Embryonic facial prominence (tissue), 1 donor: ENCODE measurements at regions not wholly inside any gene's neighbourhood (a gene's known extent, or its start where the extent isn't known, plus 50 kb on each side); places are given as distances from the start of the nearest gene placed in this dataset.
"Not testable (repeated sequence)": the region's sequence is repeated elsewhere in the genome, so short reads cannot be mapped to it uniquely, and the experiment has no call there.

Source experiments
- DNase-seq: peaks from one replicate; pipeline ENCODE4 v3.0.0-alpha.2; 2016; ENCODE audit errors: extremely low spot score

- no peak for DNase-seq
Measured at GRCh38 chr12:128111333-128111732, 155.6 kb upstream of the TMEM132C start.

- no peak for DNase-seq
Measured at GRCh38 chr12:128111951-128112350, 155.0 kb upstream of the TMEM132C start.

DNA sequence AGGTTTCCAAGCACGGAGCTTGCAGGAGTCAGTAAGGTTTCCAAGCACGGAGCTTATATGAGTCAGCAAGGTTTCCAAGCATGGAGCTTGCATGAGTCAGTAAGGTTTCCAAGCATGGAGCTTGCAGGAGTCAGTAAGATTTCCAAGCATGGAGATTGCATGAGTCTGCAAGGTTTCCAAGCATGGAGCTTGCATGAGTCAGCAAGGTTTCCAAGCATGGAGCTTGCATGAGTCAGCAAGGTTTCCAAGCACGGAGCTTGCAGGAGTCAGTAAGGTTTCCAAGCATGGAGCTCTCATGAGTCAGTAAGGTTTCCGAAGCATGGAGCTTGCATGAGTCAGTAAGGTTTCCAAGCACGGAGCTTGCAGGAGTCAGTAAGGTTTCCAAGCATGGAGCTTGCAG lies 153.7 kb upstream of the TMEM132C start:
- DNase-seq: not testable (repeated sequence)

DNA sequence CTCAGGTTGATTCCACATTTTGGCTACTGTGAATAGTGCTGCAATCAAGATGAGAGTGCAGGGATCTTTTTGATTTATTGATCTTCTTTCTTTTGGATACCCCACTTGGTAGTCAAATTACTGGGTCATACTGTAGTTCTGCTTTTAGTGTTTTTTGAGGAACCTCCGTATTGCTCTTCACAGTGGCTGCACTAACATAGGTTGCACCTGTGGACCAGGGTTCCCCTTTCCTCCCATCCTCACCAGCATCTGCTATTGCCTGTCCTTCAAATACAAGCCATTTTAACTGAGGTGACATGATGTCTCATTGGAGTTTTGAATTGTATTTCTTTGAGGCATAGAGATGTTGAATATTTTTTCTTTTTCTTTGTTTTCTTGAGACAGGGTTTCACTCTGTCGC lies 152.5 kb upstream of the TMEM132C start:
- no peak for DNase-seq

DNA sequence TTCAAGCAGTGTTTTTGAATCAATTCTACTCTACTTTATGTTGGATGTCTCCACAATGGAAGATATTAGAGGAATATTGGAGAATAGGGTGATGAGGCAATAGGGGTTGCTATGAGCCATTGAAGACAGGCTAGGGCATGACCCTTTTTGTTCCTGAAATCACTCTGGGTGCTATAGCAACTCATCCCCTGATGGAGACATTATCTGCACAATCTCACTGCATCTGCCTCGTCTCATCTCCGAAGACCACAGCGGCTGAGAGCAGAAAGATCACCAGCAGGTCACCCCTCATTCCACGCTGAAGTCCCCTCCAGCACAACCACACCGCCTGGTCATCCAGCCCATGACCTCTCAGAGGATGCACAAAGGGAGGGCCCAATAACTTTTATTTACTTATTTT lies 150.4 kb upstream of the TMEM132C start:
- DNase-seq: no peak

DNA sequence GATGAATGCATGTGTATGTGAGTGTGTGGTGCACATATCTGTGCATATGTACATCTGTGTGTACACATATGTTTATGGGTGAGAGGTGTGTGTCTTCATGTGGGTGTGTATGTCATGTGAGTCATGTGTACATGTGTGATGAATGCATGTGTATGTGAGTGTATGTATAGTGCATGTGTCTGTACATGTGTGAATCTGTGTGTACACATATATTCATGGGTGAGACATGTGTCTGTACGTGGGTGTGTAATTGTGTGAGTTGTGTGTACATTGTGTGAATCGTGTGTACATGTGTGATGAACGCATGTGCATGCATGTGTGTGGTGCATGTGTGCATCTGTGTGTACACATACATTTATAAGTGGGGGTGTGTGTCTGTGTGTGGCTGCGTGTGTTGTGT lies 146.9 kb upstream of the TMEM132C start:
- DNase-seq: no peak

GRCh38 chr12:128121424-128121823 lies 145.5 kb upstream of the TMEM132C start:
- DNase-seq: no peak

GRCh38 chr12:128123096-128123495 lies 143.9 kb upstream of the TMEM132C start:
- DNase-seq: no peak

- DNase-seq: no peak
Measured at GRCh38 chr12:128131955-128132354, 135.0 kb upstream of the TMEM132C start.

DNA sequence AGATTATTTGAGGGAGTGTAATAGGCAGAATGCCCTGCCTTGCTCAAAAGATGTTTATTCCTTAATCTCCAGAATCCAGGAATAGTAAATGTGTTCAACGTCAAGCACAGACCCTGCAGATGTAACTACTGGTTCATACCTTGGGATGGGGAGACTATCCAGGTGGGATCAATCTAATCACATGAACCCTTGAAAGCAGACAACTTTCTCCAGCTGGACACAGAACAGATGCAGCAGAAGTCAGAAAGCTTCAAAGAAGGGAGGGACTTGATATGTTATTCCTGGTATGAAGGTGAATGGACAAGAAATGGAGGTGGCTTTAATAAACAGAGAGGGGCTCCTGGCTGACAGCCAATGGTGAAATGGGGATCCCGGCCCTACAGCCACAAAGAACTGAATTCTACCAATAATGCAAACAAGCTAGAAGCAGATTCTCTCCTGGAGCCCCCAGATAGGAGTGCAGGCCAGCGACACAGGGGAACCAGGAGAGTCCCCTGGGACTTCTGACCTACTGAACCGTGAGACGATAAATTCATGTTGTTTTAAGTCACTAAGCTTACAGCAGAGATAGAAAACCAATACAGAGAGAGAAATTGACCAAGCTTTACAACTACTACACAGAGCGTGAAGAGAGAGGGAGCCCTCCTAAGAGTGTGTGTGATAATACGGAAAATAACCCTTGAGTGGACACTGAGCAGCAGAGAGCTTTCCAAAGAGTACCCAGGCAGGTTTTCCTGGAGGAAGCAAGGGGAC lies 133.5 kb upstream of the TMEM132C start:
- DNase-seq: no peak

- no peak for DNase-seq
Measured at GRCh38 chr12:128137140-128137539, 129.8 kb upstream of the TMEM132C start.

DNA sequence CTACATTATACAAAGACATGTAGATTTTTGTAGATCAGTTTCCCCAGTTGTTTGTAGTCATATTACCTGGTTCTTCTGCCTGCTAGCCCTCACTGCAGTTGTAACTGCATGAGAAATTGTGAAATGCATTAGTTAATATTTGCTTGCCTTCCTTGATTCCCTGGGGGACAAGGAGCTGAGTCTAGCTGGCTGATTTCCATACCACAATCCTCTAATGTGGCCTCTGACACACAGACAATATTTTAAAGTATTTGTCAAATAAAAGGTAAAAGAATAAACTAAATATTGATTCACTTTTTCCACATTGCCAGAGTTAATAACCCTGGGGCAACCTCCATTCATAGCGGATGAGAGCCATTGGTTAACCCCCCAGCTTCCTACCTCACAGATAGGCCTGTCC lies 128.8 kb upstream of the TMEM132C start:
- DNase-seq: no peak

- DNase-seq: no peak
Measured at GRCh38 chr12:128140551-128140950, 126.4 kb upstream of the TMEM132C start.

GRCh38 chr12:128150961-128151360 lies 116.0 kb upstream of the TMEM132C start:
- no peak for DNase-seq

GRCh38 chr12:128155571-128155970 lies 111.4 kb upstream of the TMEM132C start:
- DNase-seq: no peak

DNA sequence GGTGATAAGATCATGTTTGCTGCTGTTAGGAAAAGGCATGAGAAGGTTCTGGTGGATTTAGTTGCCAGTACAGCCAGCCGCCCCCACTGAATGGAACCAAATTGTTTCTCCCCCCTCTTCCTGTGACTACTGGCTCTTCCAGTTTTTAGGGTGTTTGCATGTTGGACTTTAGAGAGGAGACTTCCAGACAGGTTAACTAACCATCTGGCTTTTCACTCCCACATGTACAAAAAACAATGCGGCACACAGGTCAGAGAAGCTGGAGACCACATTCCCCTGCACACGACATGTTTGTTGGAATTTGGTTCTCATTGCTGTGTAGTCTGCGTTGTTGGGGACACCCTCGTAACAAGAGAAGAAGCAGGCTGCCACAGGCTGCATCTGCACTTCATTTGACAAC lies 103.9 kb upstream of the TMEM132C start:
- no peak for DNase-seq

GRCh38 chr12:128164533-128164932 lies 102.4 kb upstream of the TMEM132C start:
- no peak for DNase-seq

GRCh38 chr12:128165387-128165786 lies 101.6 kb upstream of the TMEM132C start:
- DNase-seq: no peak

- DNase-seq: no peak
Measured at GRCh38 chr12:128168273-128168672, 98.7 kb upstream of the TMEM132C start.

DNA sequence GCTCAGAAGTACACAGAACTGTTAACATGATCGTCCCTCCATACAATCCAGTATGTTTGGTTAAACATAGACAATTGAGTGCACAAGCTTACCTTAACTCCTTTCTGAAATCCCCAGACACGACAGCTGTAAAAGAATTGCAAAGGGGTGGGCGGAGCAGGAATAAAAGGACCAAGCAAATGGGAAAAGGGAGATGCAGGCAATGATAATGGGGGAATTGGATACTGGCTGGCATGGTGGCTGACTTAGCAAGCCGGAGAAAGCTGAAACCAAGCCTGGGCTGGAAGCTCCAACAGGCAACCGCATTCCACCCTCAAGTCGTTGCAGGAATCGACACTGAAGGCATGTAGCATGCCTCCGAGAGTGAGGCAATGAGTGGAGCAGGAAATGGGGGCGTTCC lies 96.8 kb upstream of the TMEM132C start:
- no peak for DNase-seq

- DNase-seq: no peak
Measured at GRCh38 chr12:128178565-128178964, 88.4 kb upstream of the TMEM132C start.

DNA sequence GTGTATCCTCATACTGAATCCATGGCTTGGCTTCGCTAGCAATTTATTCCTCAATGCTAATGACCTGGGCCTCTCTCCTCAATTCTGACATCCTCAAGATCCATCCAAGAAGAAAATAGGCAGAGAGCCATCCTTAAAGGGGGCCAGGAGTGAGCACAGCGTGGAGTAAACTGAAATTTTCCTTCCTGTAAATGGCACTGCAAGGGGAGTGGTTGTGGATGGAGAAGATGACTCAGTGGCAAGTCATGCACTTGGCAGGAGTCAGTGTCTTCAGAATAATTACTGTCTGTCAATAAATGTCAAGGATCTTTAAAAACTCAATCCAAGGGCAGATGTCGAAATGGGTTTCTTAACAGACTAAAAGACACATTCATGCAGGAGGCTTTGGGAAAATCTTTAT lies 88.0 kb upstream of the TMEM132C start:
- DNase-seq: no peak

- no peak for DNase-seq
Measured at GRCh38 chr12:128180166-128180565, 86.8 kb upstream of the TMEM132C start.

GRCh38 chr12:128190052-128190451 lies 76.9 kb upstream of the TMEM132C start:
- no peak for DNase-seq
